Loucy (cell line): ENCODE measurements at regions not wholly inside any gene's neighbourhood (a gene's known extent, or its start where the extent isn't known, plus 50 kb on each side); places are given as distances from the start of the nearest gene placed in this dataset.

Experiments
- H2AFZ ChIP-seq: fragments of 200-600 bp; sonication (generic); 2 replicates; pipeline ENCODE4 v1.6.0; 2016; ENCODE audit warnings: antibody characterized with exemption, mild to moderate bottlenecking, low read length, moderate library complexity
- H3F3A ChIP-seq: fragments of 200-600 bp; 2 replicates; pipeline ENCODE4 v1.6.0; 2016; ENCODE audit warnings: antibody characterized with exemption, low read depth, mild to moderate bottlenecking
- H3K27me3 ChIP-seq: fragments of 200-600 bp; sonication (generic); 2 replicates; pipeline ENCODE4 v1.6.1; 2014; ENCODE audit warnings: low read length, mild to moderate bottlenecking; ENCODE audit not compliant: insufficient read depth, poor library complexity, severe bottlenecking
- H3K36me3 ChIP-seq: fragments of 200-600 bp; sonication (generic); 2 replicates; pipeline ENCODE4 v1.6.1; 2016; ENCODE audit warnings: low read length; ENCODE audit not compliant: insufficient read depth
- H3K4me1 ChIP-seq: fragments of 200-600 bp; sonication (generic); 2 replicates; pipeline ENCODE4 v1.5.1; 2014; ENCODE audit warnings: low read length, mild to moderate bottlenecking; ENCODE audit not compliant: insufficient read depth, poor library complexity, severe bottlenecking
- H3K4me2 ChIP-seq: fragments of 200-600 bp; sonication (generic); 2 replicates; pipeline ENCODE4 v1.6.0; 2014; ENCODE audit warnings: antibody characterized with exemption, low read length, low read depth, mild to moderate bottlenecking; ENCODE audit not compliant: poor library complexity, severe bottlenecking
- H3K4me3 ChIP-seq: fragments of 200-600 bp; sonication (generic); 2 replicates; pipeline ENCODE4 v1.5.1; 2014; ENCODE audit warnings: low read length, mild to moderate bottlenecking, mixed read lengths; ENCODE audit not compliant: poor library complexity, severe bottlenecking
- H3K79me2 ChIP-seq: fragments of 200-600 bp; sonication (generic); 2 replicates; pipeline ENCODE4 v1.6.1; 2014; ENCODE audit warnings: low read length; ENCODE audit not compliant: insufficient read depth
- H3K9ac ChIP-seq: fragments of 200-600 bp; sonication (generic); 2 replicates; pipeline ENCODE4 v1.6.0; 2014; ENCODE audit warnings: mild to moderate bottlenecking, low read depth, low read length, moderate library complexity; ENCODE audit not compliant: poor library complexity, severe bottlenecking
- H3K9me2 ChIP-seq: fragments of 200-600 bp; sonication (generic); replicated peaks from 2 replicates; pipeline ENCODE4 v1.6.1; 2016; ENCODE audit warnings: low read depth, low read length, mixed read lengths
- H3K9me3 ChIP-seq: fragments of 200-600 bp; sonication (generic); 2 replicates; pipeline ENCODE4 v1.6.1; 2014; ENCODE audit warnings: mild to moderate bottlenecking, antibody characterized with exemption, low read length, low read depth; ENCODE audit not compliant: insufficient read depth
- H4K20me1 ChIP-seq: fragments of 200-600 bp; sonication (generic); 2 replicates; pipeline ENCODE4 v1.6.0; 2014; ENCODE audit warnings: antibody characterized with exemption, low read length, mild to moderate bottlenecking; ENCODE audit not compliant: insufficient read depth, poor library complexity, severe bottlenecking
- EZH2phosphoT487 ChIP-seq: fragments of 200-600 bp; IDR thresholded peaks from 2 replicates; pipeline ENCODE4 v1.6.1; 2018; ENCODE audit warnings: antibody characterized with exemption, mild to moderate bottlenecking, moderate library complexity, borderline replicate concordance
- TF ChIP-seq, protein P1 (sequence below): fragments of 200-600 bp; sonication (generic); conservative IDR thresholded peaks from 2 replicates; pipeline ENCODE4 v1.5.1; 2014; ENCODE audit warnings: mild to moderate bottlenecking, antibody characterized with exemption, low read length

DNA sequence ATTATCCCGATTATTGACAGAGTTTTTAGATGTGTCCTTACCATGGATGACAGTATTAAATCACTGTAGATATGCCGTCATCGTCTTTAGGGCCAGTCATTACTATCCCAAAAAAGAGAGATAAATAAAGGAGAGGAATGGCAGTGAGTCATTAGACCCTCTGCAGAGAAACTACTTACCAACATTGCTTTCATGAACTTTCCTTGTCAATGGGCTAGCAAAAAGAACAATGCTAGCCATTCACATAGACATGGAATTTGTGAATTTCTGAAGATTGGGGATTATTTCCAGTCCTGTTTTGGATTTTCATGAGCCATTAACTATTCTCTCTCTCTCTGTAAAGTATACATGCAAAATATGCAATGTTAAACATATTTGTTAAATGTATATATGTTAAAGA is 319.4 kb upstream of the FANCL start:
- TF ChIP-seq, protein P1, sequence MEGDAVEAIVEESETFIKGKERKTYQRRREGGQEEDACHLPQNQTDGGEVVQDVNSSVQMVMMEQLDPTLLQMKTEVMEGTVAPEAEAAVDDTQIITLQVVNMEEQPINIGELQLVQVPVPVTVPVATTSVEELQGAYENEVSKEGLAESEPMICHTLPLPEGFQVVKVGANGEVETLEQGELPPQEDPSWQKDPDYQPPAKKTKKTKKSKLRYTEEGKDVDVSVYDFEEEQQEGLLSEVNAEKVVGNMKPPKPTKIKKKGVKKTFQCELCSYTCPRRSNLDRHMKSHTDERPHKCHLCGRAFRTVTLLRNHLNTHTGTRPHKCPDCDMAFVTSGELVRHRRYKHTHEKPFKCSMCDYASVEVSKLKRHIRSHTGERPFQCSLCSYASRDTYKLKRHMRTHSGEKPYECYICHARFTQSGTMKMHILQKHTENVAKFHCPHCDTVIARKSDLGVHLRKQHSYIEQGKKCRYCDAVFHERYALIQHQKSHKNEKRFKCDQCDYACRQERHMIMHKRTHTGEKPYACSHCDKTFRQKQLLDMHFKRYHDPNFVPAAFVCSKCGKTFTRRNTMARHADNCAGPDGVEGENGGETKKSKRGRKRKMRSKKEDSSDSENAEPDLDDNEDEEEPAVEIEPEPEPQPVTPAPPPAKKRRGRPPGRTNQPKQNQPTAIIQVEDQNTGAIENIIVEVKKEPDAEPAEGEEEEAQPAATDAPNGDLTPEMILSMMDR: no peak
- no peak for TF ChIP-seq EZH2phosphoT487
- no peak overlapping the region for H3K4me2 ChIP-seq
- no peaks in the 10 kb centered on the region for H3K9me2 ChIP-seq
- no peaks in the 10 kb centered on the region for H3K9me3 ChIP-seq
- H2AFZ ChIP-seq: no peak overlapping the region
- no peaks in the 10 kb centered on the region for H3K4me1 ChIP-seq
- no peaks in the 10 kb centered on the region for H3K36me3 ChIP-seq
- no peak overlapping the region for H3K4me3 ChIP-seq
- H3F3A ChIP-seq: no peaks in the 10 kb centered on the region
- no peaks in the 10 kb centered on the region for H3K27me3 ChIP-seq
- no peak overlapping the region for H3K9ac ChIP-seq
- no peaks in the 10 kb centered on the region for H4K20me1 ChIP-seq
- no peaks in the 10 kb centered on the region for H3K79me2 ChIP-seq

DNA sequence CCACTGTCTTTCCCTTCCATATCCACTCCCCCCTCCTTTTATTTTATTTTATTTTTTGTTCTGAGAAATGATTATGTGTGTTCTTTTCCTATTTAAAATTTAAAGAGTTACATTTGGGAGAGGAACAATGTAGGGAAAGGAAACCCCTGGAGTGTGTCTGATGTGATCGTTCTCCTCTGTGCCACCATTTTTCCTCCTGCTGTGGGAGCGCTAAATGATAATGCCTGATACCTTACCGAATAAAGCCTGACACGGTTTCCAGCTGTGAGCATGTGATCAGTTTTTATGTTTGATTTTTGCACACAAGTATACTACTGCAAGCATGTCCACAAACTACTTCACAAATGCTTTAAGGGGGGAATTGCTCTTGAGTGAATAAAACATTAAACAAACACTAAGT is 317.8 kb upstream of the FANCL start:
- no peak for TF ChIP-seq EZH2phosphoT487
- TF ChIP-seq, protein P1: no peak
- no peaks in the 10 kb centered on the region for H3K4me1 ChIP-seq

DNA sequence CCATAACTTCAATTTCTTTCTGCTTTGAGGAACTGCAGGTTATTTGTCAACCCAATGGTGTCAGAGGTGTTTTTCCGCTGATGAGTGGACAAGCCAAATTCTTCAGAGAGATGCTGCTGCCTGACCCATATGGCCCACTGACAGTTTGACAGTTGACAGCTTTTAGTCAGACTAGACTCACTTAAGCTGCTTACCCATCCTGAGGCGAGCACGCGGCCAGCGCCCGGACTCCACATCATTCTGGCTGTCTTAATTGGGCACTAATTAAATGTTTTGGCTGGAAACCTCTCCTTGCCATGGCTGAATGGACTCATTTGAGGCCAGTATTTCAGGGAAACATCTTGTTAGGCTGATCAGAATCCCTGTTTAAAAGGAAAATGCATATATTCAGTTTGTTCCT is 316.1 kb upstream of the FANCL start:
- H3K9ac ChIP-seq: no peak overlapping the region
- no peaks in the 10 kb centered on the region for H4K20me1 ChIP-seq
- H3K36me3 ChIP-seq: no peaks in the 10 kb centered on the region
- H3K4me1 ChIP-seq: no peaks in the 10 kb centered on the region
- no peak overlapping the region for H3K4me3 ChIP-seq
- TF ChIP-seq, protein P1: no peak
- no peak for TF ChIP-seq EZH2phosphoT487
- no peaks in the 10 kb centered on the region for H3K9me3 ChIP-seq
- H3K9me2 ChIP-seq: no peaks in the 10 kb centered on the region
- no peaks in the 10 kb centered on the region for H3K27me3 ChIP-seq
- H3K4me2 ChIP-seq: no peak overlapping the region
- H3K79me2 ChIP-seq: no peaks in the 10 kb centered on the region
- no peak overlapping the region for H2AFZ ChIP-seq
- no peaks in the 10 kb centered on the region for H3F3A ChIP-seq

More for the DNA sequence above, 317.8 kb upstream of the FANCL start:
- Histone ChIP-seq H3K36me3 (no peaks in the 10 kb centered on the region), H3K4me2 (no peak overlapping the region), H3F3A (no peaks in the 10 kb centered on the region), H3K9me3 (no peaks in the 10 kb centered on the region), H3K9me2 (no peaks in the 10 kb centered on the region), H2AFZ (0 out of 2 replicates have a peak overlapping the region, but pooled peaks have one; percentile 42), H3K9ac (no peak overlapping the region), H3K4me3 (no peak overlapping the region), H4K20me1 (no peaks in the 10 kb centered on the region), H3K27me3 (no peaks in the 10 kb centered on the region), H3K79me2 (no peaks in the 10 kb centered on the region)
